Heart right ventricle (tissue), 16 donors: ENCODE measurements at regions not wholly inside any gene's neighbourhood (a gene's known extent, or its start where the extent isn't known, plus 50 kb on each side); places are given as distances from the start of the nearest gene placed in this dataset.

Source experiments
- ATAC-seq, 8 donors: fragments of 200-7000 bp; cut with Tn5 transposase; one replicate each; pipeline ENCODE4 v1.9.1; 2020; ENCODE audit warnings: mild to moderate bottlenecking in 8 of 8, moderate library complexity in 8 of 8, moderate number of reproducible peaks in 1 of 8
- DNase-seq, 2 donors: peaks; one replicate each; pipeline ENCODE4 v3.0.0-alpha.2; 2020
- H3K27ac ChIP-seq, 10 donors: fragments of 200-600 bp; sonication (generic) in 2 of 10; one replicate each; pipeline versions ENCODE4 v1.5.0 to v1.8.0; 2020 to 2022; ENCODE audit warnings: mild to moderate bottlenecking in 3 of 10
- H3K27me3 ChIP-seq, 7 donors: fragments of 200-600 bp; one replicate each; pipeline ENCODE4 v1.8.0; 2021 to 2022; ENCODE audit warnings: mild to moderate bottlenecking in 2 of 7
- H3K36me3 ChIP-seq, 9 donors: fragments of 200-600 bp; sonication (generic) in 1 of 9; one replicate each; pipeline versions ENCODE4 v1.5.0 to v1.8.0; 2020 to 2022; ENCODE audit warnings: mild to moderate bottlenecking in 2 of 9
- H3K4me1 ChIP-seq, 9 donors: fragments of 200-600 bp; sonication (generic) in 1 of 9; one replicate each; pipeline versions ENCODE4 v1.5.0 to v1.8.0; 2020 to 2022; ENCODE audit warnings: mild to moderate bottlenecking in 4 of 9
- H3K4me3 ChIP-seq, 10 donors: fragments of 200-600 bp; sonication (generic) in 2 of 10; one replicate each; pipeline versions ENCODE4 v1.5.0 to v1.8.0; 2020 to 2022; ENCODE audit warnings: mild to moderate bottlenecking in 7 of 10, moderate library complexity in 2 of 10
- H3K9me3 ChIP-seq, 11 donors: fragments of 200-600 bp in 10 of 11; sonication (generic) in 2 of 11; one replicate each; pipeline versions ENCODE4 v1.5.0 to v1.8.0; 2013 to 2022; ENCODE audit warnings: mild to moderate bottlenecking in 2 of 11, control low read depth in 1 of 11, moderate library complexity in 1 of 11
- whole genome bisulfite sequencing, 2 donors: extraction: QIAGEN DNeasy Blood & Tissue Kit; methylation state at CpG; one replicate each; pipeline ENCODE4 v1.1.7; 2013; ENCODE audit warnings: inconsistent platforms in 1 of 2; 5-methylcytosine and 5-hydroxymethylcytosine counted together
- intact Hi-C, 10 donors: fragments of 100-400 bp; cut with DNase I; formaldehyde crosslinking; loops; one replicate each; pipeline versions ENCODE4 v1.11.1 to v1.14.2; 2022
- TF ChIP-seq, protein P1 (sequence below), 9 donors: fragments of 200-600 bp; sonication (generic) in 2 of 9; IDR thresholded peaks; one replicate each; pipeline versions ENCODE4 v1.5.0 to v1.8.0; 2021 to 2022; ENCODE audit warnings: antibody characterized with exemption in 9 of 9, mild to moderate bottlenecking in 5 of 9, moderate library complexity in 1 of 9
- donor health status: Arrhythmogenic right ventricular cardiomyopathy.
- donor health status: ischemic (EF 13 %, LVEDD 7.1; RV severe dilation, severe dysfunction).
- donor health status: healthy with polysubstance abuse.
- donor health status: DM: no; HTN: yes; CAD: no.
- donor health status: DM: no; HTN: no; CAD: no.
- donor health status: ischemic (EF 25% LVEDD 6.9; RV normal size, moderate dysfunction).
- donor health status: ischemic (EF 25% LVEDD 5.7; RV mildly dilated, moderate dysfunction).
- donor health status: healthy.
- donor health status: DM: yes; HTN: yes; CAD: no.
- donor health status: Ischemic cardiomyopathy.
- donor health status: ischemic (EF 35%, LVEDD 5.7; RV mildly dilated, moderate dysfunction).
- donor health status: nonischemic (EF 11% LVEDD 7.7; RV severe dilation, severe dysfunction).
- donor health status: DM: yes; HTN: yes; CAD: no.
- donor health status: PGD.
- donor health status: ischemic (EF 29% LVEDD 5.4; RV normal size, mild dysfunction).
- donor health status: nonischemic (EF 23%, LVEDD 6.1; RV moderate dilation, normal function).

DNA sequence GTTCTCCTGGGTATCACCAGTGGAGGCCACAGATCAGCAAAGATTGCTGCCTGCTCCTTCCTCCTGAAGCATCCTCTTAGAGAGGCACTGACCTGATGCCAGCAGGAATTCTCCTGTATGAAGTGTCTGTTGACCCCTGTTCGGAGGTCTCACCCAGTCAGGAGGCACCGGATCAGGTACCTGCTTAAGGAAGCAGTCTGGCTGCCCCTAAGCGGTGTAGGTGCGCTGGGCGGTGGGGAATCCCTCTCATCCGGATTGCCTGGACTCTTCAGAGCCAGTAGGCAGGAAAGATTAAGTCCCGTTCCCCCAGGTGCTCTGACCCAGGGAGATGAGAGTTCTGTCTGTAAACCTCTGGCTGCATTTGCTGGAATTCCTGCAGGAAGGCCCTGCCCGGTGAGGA, 455.2 kb downstream of the CCDC91 start:
- ATAC-seq: no peak
- no peaks in the 10 kb centered on the region for H3K27me3 ChIP-seq
- peaks cover 0 to 10% (median 0%) of the 10 kb centered on the region in 11 donors for H3K9me3 ChIP-seq
- no peak overlapping the region for H3K27ac ChIP-seq
- TF ChIP-seq, protein P1, sequence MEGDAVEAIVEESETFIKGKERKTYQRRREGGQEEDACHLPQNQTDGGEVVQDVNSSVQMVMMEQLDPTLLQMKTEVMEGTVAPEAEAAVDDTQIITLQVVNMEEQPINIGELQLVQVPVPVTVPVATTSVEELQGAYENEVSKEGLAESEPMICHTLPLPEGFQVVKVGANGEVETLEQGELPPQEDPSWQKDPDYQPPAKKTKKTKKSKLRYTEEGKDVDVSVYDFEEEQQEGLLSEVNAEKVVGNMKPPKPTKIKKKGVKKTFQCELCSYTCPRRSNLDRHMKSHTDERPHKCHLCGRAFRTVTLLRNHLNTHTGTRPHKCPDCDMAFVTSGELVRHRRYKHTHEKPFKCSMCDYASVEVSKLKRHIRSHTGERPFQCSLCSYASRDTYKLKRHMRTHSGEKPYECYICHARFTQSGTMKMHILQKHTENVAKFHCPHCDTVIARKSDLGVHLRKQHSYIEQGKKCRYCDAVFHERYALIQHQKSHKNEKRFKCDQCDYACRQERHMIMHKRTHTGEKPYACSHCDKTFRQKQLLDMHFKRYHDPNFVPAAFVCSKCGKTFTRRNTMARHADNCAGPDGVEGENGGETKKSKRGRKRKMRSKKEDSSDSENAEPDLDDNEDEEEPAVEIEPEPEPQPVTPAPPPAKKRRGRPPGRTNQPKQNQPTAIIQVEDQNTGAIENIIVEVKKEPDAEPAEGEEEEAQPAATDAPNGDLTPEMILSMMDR (IDR thresholded peaks at IDR 0.05): no peak
- no peaks in the 10 kb centered on the region for H3K4me1 ChIP-seq
- WGBS, 2 donors: 82 to 95% methylated on average over 8 of the region's 8 CpGs
- no peak for DNase-seq
- H3K36me3 ChIP-seq: no peaks in the 10 kb centered on the region
- intact Hi-C loops: no loop called here
- H3K4me3 ChIP-seq: no peak overlapping the region

DNA sequence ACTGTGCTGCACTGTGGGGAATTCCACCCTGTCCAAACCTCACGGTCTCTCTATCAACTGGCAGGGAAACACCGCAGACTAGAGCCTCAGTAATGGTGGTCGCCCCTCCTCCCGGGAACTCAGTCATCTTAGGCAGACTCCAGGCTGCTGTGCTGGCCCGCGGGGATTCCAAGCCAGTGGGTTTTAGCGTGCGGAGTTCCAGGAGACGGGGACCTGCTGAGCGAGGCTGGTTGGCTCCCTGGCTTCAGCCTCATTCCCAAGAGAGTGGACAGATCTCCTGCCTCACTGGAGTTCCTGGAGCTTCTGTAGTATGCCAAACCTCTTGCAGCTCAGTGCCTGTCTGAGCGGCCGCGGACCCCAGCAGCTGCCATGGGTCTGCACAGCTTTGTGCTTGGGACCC, 455.6 kb downstream of the CCDC91 start:
- TF ChIP-seq, protein P1 (IDR thresholded peaks at IDR 0.05): no peak
- no peaks in the 10 kb centered on the region for H3K4me1 ChIP-seq
- H3K9me3 ChIP-seq: peaks cover 0 to 10% (median 0%) of the 10 kb centered on the region in 11 donors
- no peaks in the 10 kb centered on the region for H3K27me3 ChIP-seq
- DNase-seq (no peak), ATAC-seq (no peak)
- 95% methylated on average over 13 of the region's 13 CpGs for WGBS, 2 donors
- no peaks in the 10 kb centered on the region for H3K36me3 ChIP-seq
- intact Hi-C loops: no loop called here
- no peak overlapping the region for H3K4me3 ChIP-seq
- H3K27ac ChIP-seq: no peak overlapping the region

DNA sequence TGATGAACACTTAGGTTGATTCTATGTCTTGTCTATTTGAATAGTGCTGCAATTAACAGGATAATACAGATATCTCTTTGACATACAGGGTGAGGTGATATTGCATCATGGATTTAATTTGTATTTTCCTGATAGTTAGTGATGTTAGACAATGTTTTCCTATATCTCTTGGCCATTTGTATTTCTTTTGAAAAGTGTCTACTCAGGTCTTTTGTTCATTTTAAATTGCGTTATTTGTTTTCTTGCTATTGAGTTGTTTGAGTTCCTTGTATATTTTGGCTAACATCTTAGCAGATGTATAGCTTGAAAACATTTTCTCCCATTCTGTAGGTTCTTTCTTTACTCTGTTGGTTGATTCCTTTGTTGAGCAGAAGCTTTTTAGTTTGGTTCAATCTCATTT, 460.6 kb downstream of the CCDC91 start:
- Histone ChIP-seq H3K27me3 (no peaks in the 10 kb centered on the region), H3K36me3 (no peaks in the 10 kb centered on the region), H3K27ac (no peak overlapping the region), H3K4me1 (no peaks in the 10 kb centered on the region), H3K4me3 (no peak overlapping the region), H3K9me3 (peaks cover 0 to 8% (median 0%) of the 10 kb centered on the region in 11 donors)
- ATAC-seq (no peak), DNase-seq (no peak)
- intact Hi-C loops: loop anchor here in 1 of 10 donors (10.0 kb wide), 1 partner anchor 94 kb away; no protein-coding TSS in a partner anchor
- WGBS, 2 donors: 97 to 100% methylated on average over 1 of the region's 1 CpG
- TF ChIP-seq, protein P1 (IDR thresholded peaks at IDR 0.05): no peak

DNA sequence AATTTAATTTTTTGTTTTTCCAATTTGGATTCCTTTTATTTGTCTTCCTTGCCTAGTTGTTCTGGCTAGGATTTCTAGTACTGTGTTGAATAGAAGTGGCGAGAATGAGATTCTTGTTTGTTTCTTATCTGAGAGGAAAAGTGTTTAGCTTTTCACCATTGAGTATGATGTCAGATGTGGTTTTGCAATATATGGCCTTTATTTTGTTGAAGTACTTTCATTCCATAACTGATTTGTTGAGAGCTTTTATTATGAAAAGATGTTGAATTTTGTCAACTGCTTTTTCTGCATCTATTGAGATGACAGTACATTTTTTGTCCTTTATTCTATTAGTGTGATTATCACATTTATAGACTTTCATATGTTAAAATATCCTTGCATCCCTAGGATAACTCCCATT, 462.0 kb downstream of the CCDC91 start:
- H3K27me3 ChIP-seq: no peaks in the 10 kb centered on the region
- DNase-seq (no peak), ATAC-seq (no peak)
- no peaks in the 10 kb centered on the region for H3K36me3 ChIP-seq
- H3K4me1 ChIP-seq: no peaks in the 10 kb centered on the region
- H3K4me3 ChIP-seq: no peak overlapping the region
- intact Hi-C loops: loop anchor here in 1 of 10 donors (10.0 kb wide), 1 partner anchor 93 kb away; no protein-coding TSS in a partner anchor
- H3K27ac ChIP-seq: no peak overlapping the region
- H3K9me3 ChIP-seq: peaks cover 0 to 8% (median 0%) of the 10 kb centered on the region in 11 donors
- WGBS, 2 donors: 82 to 91% methylated on average over 1 of the region's 1 CpG
- TF ChIP-seq, protein P1 (IDR thresholded peaks at IDR 0.05): no peak
